SK-N-SH treated with all-trans-retinoic acid at 6 μM for 48 hours (cell line): ENCODE measurements at regions not wholly inside any gene's neighbourhood (a gene's known extent, or its start where the extent isn't known, plus 50 kb on each side); places are given as distances from the start of the nearest gene placed in this dataset.

Source experiments
- ATAC-seq: fragments of 200-7000 bp; cut with Tn5 transposase; 3 replicates; pipeline ENCODE4 v1.9.1; 2020; ENCODE audit warnings: mild to moderate bottlenecking, moderate library complexity
- ARNTL ChIP-seq: fragments of 450-650 bp; formaldehyde crosslinking; IDR thresholded peaks from 2 replicates; pipeline ENCODE4 v1.5.0; 2020; ENCODE audit warnings: low read depth, mild to moderate bottlenecking, moderate library complexity, borderline replicate concordance
- BACH2 ChIP-seq: fragments of 250-450 bp; sonication (Bioruptor Pico); IDR thresholded peaks from 2 replicates; pipeline ENCODE4 v1.9.0; 2021; ENCODE audit warnings: mild to moderate bottlenecking, borderline replicate concordance
- CREB5 ChIP-seq: fragments of 250-450 bp; sonication (Bioruptor Pico); IDR thresholded peaks from 2 replicates; pipeline ENCODE4 v1.5.1; 2020; ENCODE audit warnings: low read depth, mild to moderate bottlenecking, moderate library complexity
- CSDC2 ChIP-seq: fragments of 250-450 bp; sonication (Bioruptor Pico); IDR thresholded peaks from 2 replicates; pipeline ENCODE4 v1.5.0; 2020; ENCODE audit warnings: mild to moderate bottlenecking, moderate library complexity
- CSRNP3 ChIP-seq: fragments of 250-450 bp; sonication (Bioruptor Pico); IDR thresholded peaks from 2 replicates; pipeline ENCODE4 v1.5.1; 2021; ENCODE audit warnings: mild to moderate bottlenecking, moderate library complexity
- ESRRG ChIP-seq: fragments of 250-450 bp; sonication (Bioruptor Pico); IDR thresholded peaks from 2 replicates; pipeline ENCODE4 v1.6.1; 2021; ENCODE audit warnings: mild to moderate bottlenecking
- GLIS3 ChIP-seq: fragments of 250-450 bp; sonication (Bioruptor Pico); IDR thresholded peaks from 2 replicates; pipeline ENCODE4 v1.5.0; 2020; ENCODE audit warnings: mild to moderate bottlenecking, moderate library complexity
- ISL1 ChIP-seq: fragments of 250-450 bp; sonication (Bioruptor Pico); IDR thresholded peaks from 2 replicates; pipeline ENCODE4 v2.1.2; 2022; ENCODE audit warnings: mild to moderate bottlenecking, moderate library complexity
- OSR1 ChIP-seq: fragments of 250-450 bp; sonication (Bioruptor Pico); IDR thresholded peaks from 2 replicates; pipeline ENCODE4 v1.8.0; 2022; ENCODE audit warnings: moderate library complexity, mild to moderate bottlenecking, inconsistent platforms
- RARB ChIP-seq: fragments of 250-450 bp; sonication (Bioruptor Pico); IDR thresholded peaks from 2 replicates; pipeline ENCODE4 v1.8.0; 2021; ENCODE audit warnings: mild to moderate bottlenecking, moderate library complexity
- SNAI2 ChIP-seq: fragments of 250-450 bp; sonication (Bioruptor Pico); IDR thresholded peaks from 2 replicates; pipeline ENCODE4 v1.5.0; 2020; ENCODE audit warnings: mild to moderate bottlenecking, moderate library complexity
- TOX ChIP-seq: fragments of 250-450 bp; sonication (Bioruptor Pico); IDR thresholded peaks from 2 replicates; pipeline ENCODE4 v1.8.0; 2021; ENCODE audit warnings: mild to moderate bottlenecking, moderate library complexity, borderline replicate concordance
- TSHZ2 ChIP-seq: fragments of 250-450 bp; sonication (Bioruptor Pico); IDR thresholded peaks from 2 replicates; pipeline ENCODE4 v1.5.0; 2020; ENCODE audit warnings: mild to moderate bottlenecking, moderate library complexity
- ZC3H10 ChIP-seq: fragments of 250-450 bp; sonication (Bioruptor Pico); IDR thresholded peaks from 2 replicates; pipeline ENCODE4 v1.5.1; 2021; ENCODE audit warnings: mild to moderate bottlenecking, moderate library complexity
- ZFP3 ChIP-seq: fragments of 250-450 bp; sonication (Bioruptor Pico); IDR thresholded peaks from 2 replicates; pipeline ENCODE4 v1.5.0; 2020; ENCODE audit warnings: mild to moderate bottlenecking, moderate library complexity
- ZFP30 ChIP-seq: fragments of 450-650 bp; formaldehyde crosslinking; IDR thresholded peaks from 2 replicates; pipeline ENCODE4 v1.5.0; 2022; ENCODE audit warnings: mild to moderate bottlenecking, moderate library complexity
- ZNF565 ChIP-seq: fragments of 450-650 bp; formaldehyde crosslinking; conservative IDR thresholded peaks from 2 replicates; pipeline ENCODE4 v1.5.0; 2020; ENCODE audit warnings: low read depth, mild to moderate bottlenecking, moderate library complexity
- ZNF70 ChIP-seq: fragments of 450-650 bp; formaldehyde crosslinking; IDR thresholded peaks from 2 replicates; pipeline ENCODE4 v1.5.0; 2020; ENCODE audit warnings: mild to moderate bottlenecking, moderate library complexity
- ZNF8 ChIP-seq: fragments of 450-650 bp; formaldehyde crosslinking; IDR thresholded peaks from 2 replicates; pipeline ENCODE4 v1.5.0; 2020; ENCODE audit warnings: mild to moderate bottlenecking, moderate library complexity
- TF ChIP-seq, protein P1 (sequence below): fragments of 250-450 bp; sonication (Bioruptor Pico); IDR thresholded peaks from 2 replicates; pipeline ENCODE4 v1.8.0; 2021; ENCODE audit warnings: low read depth, mild to moderate bottlenecking, moderate library complexity, borderline replicate concordance
- TF ChIP-seq, protein P2 (sequence below): fragments of 250-450 bp; sonication (Bioruptor Pico); IDR thresholded peaks from 2 replicates; pipeline ENCODE4 v1.8.0; 2020; ENCODE audit warnings: mild to moderate bottlenecking, moderate library complexity, borderline replicate concordance

GRCh38 chr3:144295613-144296012 is 324.0 kb downstream of the DIPK2A start:
- no peak for ATAC-seq
- TF ChIP-seq ESRRG (CRISPR knock-in tag) (no peak), TOX (CRISPR knock-in tag) (no peak), ZNF70 (CRISPR knock-in tag) (no peak), ZFP30 (CRISPR knock-in tag) (no peak), ZNF565 (no peak), GLIS3 (CRISPR knock-in tag) (no peak), ZNF8 (CRISPR knock-in tag) (no peak), SNAI2 (CRISPR knock-in tag) (no peak), OSR1 (CRISPR knock-in tag) (no peak), ISL1 (no peak)

DNA sequence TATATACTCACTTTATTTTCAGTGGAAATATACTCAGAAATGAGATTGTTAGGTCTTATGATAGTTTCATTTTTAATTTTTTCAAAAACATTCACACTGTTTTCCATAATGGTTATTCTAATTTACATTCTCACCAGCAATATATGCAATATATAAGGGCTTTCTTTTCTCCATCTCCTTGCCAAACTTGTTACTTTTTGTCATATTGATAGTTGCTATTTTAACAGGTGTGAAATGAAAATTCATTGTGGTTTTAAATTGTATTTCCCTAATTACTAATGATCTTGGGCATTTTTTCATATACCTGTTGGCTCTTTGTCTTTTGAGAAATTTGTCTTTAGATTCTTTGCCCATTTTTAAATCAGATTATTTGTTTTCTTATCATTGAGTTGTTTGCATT is 325.2 kb downstream of the DIPK2A start:
- no peak for ATAC-seq

DNA sequence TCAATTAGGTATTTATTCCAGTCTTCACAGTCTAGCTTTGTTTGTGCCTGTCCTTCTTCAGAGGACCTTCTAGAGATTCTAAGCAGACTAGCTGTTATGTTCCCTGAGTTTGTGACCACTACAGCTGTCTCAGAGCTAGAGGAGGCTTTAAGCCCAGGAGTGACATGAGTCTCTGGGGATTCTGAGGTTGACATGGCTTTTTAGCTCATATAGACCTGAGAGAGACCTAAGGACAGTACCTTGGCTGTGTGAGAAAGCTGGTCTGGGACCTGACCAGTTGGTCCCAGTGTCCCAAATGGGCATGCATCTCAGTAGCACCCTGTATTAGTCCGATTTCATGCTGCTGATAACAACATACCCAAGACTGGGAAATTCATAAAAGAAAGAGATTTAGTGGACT is 330.2 kb downstream of the DIPK2A start:
- no peak for ATAC-seq

More for the DNA sequence above, 325.2 kb downstream of the DIPK2A start:
- no peak for TF ChIP-seq CSDC2
- no peak for TF ChIP-seq ZC3H10 (CRISPR knock-in tag)
- TF ChIP-seq, protein P1, sequence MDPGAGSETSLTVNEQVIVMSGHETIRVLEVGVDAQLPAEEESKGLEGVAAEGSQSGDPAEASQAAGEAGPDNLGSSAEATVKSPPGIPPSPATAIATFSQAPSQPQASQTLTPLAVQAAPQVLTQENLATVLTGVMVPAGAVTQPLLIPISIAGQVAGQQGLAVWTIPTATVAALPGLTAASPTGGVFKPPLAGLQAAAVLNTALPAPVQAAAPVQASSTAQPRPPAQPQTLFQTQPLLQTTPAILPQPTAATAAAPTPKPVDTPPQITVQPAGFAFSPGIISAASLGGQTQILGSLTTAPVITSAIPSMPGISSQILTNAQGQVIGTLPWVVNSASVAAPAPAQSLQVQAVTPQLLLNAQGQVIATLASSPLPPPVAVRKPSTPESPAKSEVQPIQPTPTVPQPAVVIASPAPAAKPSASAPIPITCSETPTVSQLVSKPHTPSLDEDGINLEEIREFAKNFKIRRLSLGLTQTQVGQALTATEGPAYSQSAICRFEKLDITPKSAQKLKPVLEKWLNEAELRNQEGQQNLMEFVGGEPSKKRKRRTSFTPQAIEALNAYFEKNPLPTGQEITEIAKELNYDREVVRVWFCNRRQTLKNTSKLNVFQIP (CRISPR knock-in tag) = no peak
- no peak for TF ChIP-seq ISL1
- TF ChIP-seq BACH2 (CRISPR knock-in tag) = no peak

More for the DNA sequence above, 330.2 kb downstream of the DIPK2A start:
- no peak for TF ChIP-seq SNAI2 (CRISPR knock-in tag)
- no peak for TF ChIP-seq ZC3H10 (CRISPR knock-in tag)
- TF ChIP-seq, protein P1 (CRISPR knock-in tag) = no peak
- no peak for TF ChIP-seq ESRRG (CRISPR knock-in tag)
- TF ChIP-seq CREB5 = no peak
- TF ChIP-seq ZNF70 (CRISPR knock-in tag) = no peak
- no peak for TF ChIP-seq BACH2 (CRISPR knock-in tag)
- no peak for TF ChIP-seq TOX (CRISPR knock-in tag)
- no peak for TF ChIP-seq ZFP3 (CRISPR knock-in tag)
- TF ChIP-seq, protein P2, sequence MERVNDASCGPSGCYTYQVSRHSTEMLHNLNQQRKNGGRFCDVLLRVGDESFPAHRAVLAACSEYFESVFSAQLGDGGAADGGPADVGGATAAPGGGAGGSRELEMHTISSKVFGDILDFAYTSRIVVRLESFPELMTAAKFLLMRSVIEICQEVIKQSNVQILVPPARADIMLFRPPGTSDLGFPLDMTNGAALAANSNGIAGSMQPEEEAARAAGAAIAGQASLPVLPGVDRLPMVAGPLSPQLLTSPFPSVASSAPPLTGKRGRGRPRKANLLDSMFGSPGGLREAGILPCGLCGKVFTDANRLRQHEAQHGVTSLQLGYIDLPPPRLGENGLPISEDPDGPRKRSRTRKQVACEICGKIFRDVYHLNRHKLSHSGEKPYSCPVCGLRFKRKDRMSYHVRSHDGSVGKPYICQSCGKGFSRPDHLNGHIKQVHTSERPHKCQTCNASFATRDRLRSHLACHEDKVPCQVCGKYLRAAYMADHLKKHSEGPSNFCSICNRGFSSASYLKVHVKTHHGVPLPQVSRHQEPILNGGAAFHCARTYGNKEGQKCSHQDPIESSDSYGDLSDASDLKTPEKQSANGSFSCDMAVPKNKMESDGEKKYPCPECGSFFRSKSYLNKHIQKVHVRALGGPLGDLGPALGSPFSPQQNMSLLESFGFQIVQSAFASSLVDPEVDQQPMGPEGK = no peak
- TF ChIP-seq CSRNP3 (CRISPR knock-in tag) = no peak
- TF ChIP-seq ZFP30 (CRISPR knock-in tag) = no peak
- TF ChIP-seq CSDC2 = no peak
- no peak for TF ChIP-seq TSHZ2 (CRISPR knock-in tag)
- no peak for TF ChIP-seq ZNF565
- no peak for TF ChIP-seq ZNF8 (CRISPR knock-in tag)
- no peak for TF ChIP-seq GLIS3 (CRISPR knock-in tag)
- TF ChIP-seq RARB = no peak
- TF ChIP-seq ARNTL (CRISPR knock-in tag) = no peak
